ENCODE measurements at regions not wholly inside any gene's neighbourhood (a gene's known extent, or its start where the extent isn't known, plus 50 kb on each side); places are given as distances from the start of the nearest gene placed in this dataset.

- TF ChIP-seq CTCF (IDR thresholded peaks at IDR 0.05) (no peak), POLR2A (IDR thresholded peaks at IDR 0.05) (no peak)
Measured at GRCh38 chr10:28853195-28853594, 175.9 kb downstream of the BAMBI start.
